ENCODE measurements at regions not wholly inside any gene's neighbourhood (a gene's known extent, or its start where the extent isn't known, plus 50 kb on each side); places are given as distances from the start of the nearest gene placed in this dataset.

DNA sequence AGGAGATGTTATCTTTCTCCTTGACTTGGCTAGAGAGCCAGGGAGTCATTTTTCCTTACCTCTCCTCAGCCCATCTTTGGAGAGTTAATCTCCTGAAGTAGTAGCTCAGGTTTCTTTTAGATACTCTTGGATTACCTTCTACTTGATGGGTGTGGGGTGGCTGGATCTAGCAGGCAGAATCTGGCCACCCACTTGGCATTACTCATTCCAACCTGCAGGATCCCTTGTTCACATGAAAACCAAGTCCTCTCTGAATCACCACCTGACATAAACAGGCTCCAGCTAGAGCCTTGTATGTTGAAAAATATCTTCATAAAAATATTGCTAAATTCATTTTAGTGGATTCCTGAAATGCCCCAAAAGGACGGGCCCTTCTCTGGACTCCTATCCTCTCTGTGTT, 250.6 kb upstream of the PLET1 start:
- DNase-seq (ENCODE audit: low read depth, low spot score) = no peak

DNA sequence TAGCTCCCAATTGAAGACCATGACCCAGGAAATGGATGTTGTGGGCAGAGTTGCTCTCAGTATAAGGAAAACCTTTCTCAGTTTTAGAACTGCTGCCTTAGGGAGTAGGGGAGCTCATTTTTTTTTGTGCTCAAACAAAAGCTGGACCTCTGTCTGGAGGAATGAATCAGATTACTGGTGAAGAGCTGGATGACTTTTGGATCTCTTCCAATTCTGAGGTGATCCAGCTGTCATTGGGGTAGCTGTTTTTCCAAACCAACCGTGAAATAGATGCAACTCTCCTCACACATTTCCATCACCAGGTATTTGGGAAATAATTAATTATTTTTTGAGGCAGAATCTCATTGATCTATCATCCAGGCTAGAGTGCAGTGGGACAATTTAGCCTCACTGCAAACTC, 251.3 kb upstream of the PLET1 start:
- no peak for DNase-seq (ENCODE audit: low read depth, low spot score)

GRCh38 chr11:112513417-112513816, 252.8 kb upstream of the PLET1 start:
- no peak for DNase-seq (ENCODE audit: low read depth, low spot score)

GRCh38 chr11:112514011-112514740, 253.5 kb upstream of the PLET1 start:
- DNase-seq (ENCODE audit: low read depth, low spot score) = no peak

DNA sequence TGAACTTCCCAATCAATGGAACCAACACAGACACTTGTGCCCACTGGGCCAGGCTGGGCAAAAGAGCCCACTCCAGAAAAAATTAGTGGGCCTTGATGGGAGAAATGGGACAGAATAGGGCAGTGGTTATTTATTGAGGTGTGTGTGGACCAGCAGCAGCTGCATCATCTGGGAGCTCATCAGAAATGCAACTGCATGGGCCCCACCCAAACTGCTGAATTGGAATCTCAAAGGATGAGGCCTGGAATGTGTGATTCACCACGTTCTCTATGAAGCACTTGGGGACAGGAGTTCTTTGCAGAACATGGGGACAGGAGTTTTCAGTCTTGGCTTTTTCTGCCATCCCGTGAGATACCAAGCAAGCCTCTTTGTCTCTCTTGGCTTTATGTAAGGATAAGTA, 255.6 kb upstream of the PLET1 start:
- DNase-seq (ENCODE audit: low read depth, low spot score) = no peak

DNA sequence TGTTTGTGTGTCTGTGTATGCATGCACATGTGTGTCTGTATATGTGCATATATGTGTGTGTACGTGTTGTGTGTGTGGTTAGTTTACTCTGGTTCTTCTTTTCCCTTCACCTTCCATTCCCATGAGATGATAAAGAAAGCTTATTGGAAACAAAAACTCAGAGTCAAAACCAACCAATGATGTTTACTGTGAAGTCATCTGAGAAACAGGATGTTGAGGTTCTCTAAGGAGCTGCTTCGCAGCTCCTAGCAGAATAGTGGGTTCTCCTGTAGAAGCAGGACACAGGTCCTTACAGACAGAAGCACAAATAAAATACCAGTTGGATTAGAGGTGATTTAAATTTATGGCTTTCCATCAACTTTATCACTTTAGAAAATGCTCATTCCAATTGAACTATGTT, 256.1 kb upstream of the PLET1 start:
- no peak for DNase-seq (ENCODE audit: low read depth, low spot score)

- DNase-seq (ENCODE audit: low read depth, low spot score) = no peak
These were observed 257.7 kb upstream of the PLET1 start for GRCh38 chr11:112518371-112518770.

GRCh38 chr11:112519751-112520150, 259.1 kb upstream of the PLET1 start:
- DNase-seq (ENCODE audit: low read depth, low spot score) = no peak

GRCh38 chr11:112520354-112520753, 259.7 kb upstream of the PLET1 start:
- DNase-seq (ENCODE audit: low read depth, low spot score) = no peak

DNA sequence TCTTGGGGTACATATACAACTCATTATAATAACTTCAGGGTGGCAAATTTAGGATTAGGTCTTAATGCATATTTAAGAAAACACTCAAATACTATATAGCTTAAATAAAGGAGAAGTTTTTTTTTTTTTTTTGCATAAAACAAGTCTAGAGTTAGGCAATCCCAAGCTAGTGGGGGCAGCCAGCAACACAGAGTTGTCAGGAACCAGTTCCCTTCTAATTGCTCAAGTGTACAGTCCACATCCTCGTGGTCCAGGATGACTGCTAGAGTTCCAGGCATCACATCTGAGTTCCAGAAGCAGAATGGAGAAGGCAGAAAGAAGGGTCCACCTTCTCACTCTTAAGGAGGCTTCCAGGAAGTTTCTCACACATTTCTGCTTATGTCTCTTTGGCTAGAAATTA, 261.9 kb upstream of the PLET1 start:
- DNase-seq (ENCODE audit: low read depth, low spot score) = no peak

- DNase-seq (ENCODE audit: low read depth, low spot score) = no peak
These were observed 262.4 kb upstream of the PLET1 start for GRCh38 chr11:112523031-112523430.

DNA sequence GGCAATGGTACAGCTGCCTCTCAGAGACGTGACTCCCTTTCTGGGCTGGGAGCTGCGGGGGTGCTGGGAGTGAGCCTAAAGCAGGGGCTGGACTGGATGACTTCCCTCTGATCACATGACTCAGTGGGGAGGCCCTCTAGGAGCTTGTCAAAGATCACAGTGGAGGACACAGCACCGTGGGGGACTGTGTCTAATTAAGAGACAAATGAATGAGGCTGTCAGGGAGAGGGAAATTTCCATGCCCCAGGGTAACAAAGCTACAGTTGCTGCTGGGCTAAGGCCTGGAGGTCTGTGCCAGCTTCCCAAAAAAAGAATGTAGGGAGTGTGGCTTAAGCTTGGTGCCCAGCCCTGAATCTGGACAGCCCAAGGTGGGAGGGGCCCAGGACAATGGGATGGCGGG, 262.8 kb upstream of the PLET1 start:
- no peak for DNase-seq (ENCODE audit: low read depth, low spot score)

DNA sequence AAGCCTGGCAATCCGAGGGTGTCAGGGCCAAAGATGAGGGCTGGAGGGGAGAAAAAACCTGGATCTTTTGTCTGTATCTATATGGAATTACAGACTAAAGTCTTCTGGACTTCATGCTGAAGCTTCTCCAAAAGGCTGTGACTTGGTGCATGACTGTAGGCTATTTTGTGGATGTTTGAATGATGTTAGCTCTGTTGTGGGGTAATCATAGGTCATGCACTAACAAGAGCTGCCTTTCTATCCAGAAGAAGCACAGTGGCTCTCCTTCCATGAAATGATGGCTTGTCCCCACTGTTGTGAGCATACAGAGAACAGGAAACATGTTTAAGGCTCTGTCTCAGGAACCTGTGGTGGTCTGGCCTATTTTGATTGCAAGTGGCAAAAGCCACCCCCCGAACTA, 263.3 kb upstream of the PLET1 start:
- no peak for DNase-seq (ENCODE audit: low read depth, low spot score)

GRCh38 chr11:112524798-112525197, 264.1 kb upstream of the PLET1 start:
- no peak for DNase-seq (ENCODE audit: low read depth, low spot score)

GRCh38 chr11:112525270-112525669, 264.6 kb upstream of the PLET1 start:
- DNase-seq (ENCODE audit: low read depth, low spot score) = no peak

DNA sequence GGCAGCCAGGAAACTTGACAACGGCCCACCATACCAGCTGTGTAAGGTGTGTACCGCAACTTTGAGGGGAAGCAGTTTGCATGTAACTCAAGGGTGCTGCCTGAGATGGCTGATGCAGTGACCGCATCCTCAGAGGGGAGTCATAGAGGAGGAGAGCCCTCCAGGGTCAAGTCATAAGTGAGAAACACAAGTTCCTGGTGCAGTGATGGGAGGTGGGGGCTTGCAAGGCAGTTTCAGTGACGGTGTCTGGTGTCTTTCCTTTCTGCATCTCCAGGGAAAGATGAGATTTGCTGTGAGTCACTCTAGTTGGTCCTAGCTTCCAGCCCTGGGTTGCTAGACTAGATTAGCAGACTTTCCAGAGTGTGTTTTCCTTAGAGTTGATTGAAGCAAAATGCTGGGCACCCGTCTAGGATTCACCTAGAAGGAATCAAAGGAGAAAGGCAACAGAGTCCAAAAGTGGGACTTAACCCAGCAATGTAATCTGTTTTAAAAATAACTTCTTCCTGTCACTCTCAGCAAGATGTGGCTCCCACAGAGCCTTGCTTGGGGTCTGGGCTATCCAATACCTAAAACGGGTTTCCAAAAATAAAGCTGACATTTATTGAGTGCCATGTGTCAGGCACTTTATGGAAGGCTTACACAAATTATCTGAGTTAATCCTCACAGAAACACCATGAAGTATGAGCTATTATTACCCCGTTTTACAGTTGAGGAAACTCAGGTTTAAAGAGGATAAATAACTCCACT, 265.4 kb upstream of the PLET1 start:
- no peak for DNase-seq (ENCODE audit: low read depth, low spot score)

- DNase-seq (ENCODE audit: low read depth, low spot score) = no peak
These were observed 266.2 kb upstream of the PLET1 start for GRCh38 chr11:112526699-112527416.

DNA sequence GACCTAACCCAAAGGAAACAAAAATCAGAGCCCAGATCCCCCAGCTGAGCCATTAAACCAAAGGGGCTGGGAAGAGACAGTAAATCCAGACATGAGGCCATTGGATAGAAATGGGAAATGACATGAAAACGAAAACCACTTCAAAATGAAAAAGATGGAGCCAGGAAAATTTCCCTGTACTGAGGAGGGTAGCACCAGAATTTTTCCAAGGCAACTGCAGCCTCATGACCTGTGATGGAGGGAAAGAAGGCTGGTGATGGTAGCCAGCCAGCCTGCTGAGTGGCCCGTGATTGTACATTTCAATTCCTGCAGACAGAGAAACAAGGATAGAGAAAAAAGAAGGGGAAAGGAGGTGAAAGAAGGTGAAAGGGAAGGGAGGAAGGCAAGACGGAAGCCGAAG, 268.4 kb upstream of the PLET1 start:
- DNase-seq (ENCODE audit: low read depth, low spot score) = no peak

DNA sequence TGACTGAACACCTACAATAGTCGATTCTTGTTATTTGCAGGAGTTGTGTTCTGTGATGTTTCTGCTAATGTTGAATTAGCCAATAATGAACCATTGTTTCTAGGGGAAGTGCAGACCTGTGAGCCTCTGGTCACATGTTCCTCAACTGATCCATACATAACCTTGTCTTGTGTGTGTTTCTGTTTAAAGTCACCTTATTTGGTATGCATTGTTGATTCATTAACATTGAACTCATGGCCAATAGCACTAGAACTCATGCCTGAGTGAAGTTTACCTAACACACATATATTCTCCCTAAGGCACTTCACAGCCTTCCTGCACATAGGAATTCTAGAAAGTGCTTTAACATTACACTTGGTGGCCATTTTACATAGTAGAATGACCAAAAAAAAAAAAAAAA, 271.8 kb upstream of the PLET1 start:
- no peak for DNase-seq (ENCODE audit: low read depth, low spot score)

DNA sequence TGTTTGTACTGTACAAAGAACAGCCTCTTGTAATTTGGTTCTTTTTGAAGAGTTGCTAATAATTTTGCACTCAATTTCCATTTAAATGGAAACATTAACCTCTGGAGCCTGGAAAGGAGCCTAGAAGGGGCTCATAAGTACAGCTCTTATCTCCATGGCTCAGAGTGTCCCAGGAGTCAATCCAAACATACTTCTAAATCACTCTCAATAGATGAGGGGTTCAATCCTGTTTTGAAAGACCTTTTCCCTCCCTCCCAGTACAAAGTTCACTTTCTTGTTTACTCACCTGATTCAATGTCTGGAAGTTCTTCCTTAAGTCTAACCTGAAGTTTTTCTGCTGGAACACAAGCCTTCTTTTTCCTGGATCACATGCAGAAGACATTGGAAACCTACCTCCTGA, 273.0 kb upstream of the PLET1 start:
- no peak for DNase-seq (ENCODE audit: low read depth, low spot score)

- no peak for DNase-seq (ENCODE audit: low read depth, low spot score)
These were observed 273.5 kb upstream of the PLET1 start for GRCh38 chr11:112534208-112534607.

DNA sequence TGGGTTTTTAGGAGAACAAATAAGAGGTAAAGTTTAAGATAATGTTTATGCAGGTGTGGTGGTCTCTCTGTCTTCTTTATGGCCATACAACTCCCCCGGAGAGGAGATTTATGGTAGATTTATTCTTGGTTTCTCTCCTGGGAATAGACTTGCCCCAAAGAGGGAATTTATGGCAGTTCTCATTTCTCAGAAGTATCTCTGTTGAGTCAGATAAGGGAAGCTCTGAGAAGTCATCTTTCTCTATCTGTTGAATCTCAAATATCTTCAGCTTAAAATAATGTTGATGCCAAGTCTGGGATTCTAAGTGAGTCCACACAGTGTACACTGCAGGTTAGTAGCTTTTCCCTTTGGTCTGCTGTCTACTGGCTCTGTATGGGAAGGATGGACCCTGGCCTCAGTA, 276.4 kb upstream of the PLET1 start:
- no peak for DNase-seq (ENCODE audit: low read depth, low spot score)

DNA sequence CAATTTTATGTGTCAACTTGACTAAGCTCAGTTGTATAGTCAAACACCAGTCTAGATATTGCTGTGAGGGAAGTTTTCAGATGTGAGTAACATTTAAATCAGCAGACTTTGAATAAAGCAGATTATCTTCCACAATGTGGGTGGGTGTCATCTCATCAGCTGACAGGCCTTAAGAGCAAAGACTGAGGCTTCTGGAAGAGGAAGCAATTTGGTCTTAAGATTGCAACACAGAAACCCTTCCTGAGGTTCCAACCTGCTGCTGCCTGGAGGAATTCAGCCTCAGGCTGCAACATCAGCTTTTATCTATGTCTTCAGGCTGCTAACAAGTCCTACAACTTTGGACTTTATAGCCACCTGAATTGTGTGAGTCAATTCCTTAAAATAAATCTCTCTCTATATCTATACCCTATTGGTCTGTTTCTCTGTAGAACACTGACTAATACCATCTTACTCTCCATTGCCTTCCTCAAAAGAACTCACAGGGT, 277.2 kb upstream of the PLET1 start:
- no peak for DNase-seq (ENCODE audit: low read depth, low spot score)
